Erythroblast (primary cell): ENCODE measurements at regions not wholly inside any gene's neighbourhood (a gene's known extent, or its start where the extent isn't known, plus 50 kb on each side); places are given as distances from the start of the nearest gene placed in this dataset.

ENCODE experiments used
- GATA1 ChIP-seq: IDR thresholded peaks from 2 replicates; pipeline ENCODE4 v1.6.1; 2011; ENCODE audit warnings: low read depth, mild to moderate bottlenecking, control low read depth, low read length, moderate library complexity
- POLR2A ChIP-seq: IDR thresholded peaks from 2 replicates; pipeline ENCODE4 v1.6.1; 2011; ENCODE audit warnings: mild to moderate bottlenecking, low read length

DNA sequence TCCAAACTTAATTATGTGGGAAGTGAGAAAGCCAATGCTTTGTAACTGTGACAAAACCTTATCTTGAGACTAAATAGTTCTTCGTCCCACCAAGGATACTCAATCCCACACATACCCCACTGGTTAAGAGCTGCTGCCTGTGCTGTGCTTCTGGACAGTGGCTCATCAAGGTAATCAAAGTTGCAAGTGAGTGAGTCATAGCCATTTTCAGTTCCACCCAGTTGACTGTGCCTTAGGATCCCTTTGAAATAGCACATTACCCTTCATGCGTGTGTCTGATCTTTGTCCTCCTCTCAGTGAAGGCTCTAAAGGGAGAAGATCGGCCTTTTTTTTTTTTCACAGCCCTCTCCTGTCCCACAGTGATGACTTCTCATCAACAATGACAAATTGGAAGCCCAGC, 706.0 kb upstream of the AUTS2 start:
- no peak for TF ChIP-seq POLR2A
- TF ChIP-seq GATA1 = no peak
